22Rv1 (cell line): ENCODE measurements at regions not wholly inside any gene's neighbourhood (a gene's known extent, or its start where the extent isn't known, plus 50 kb on each side); places are given as distances from the start of the nearest gene placed in this dataset.

Experiments
- H3K27ac ChIP-seq: fragments of 450-650 bp; 2 replicates; pipeline ENCODE4 v1.5.1; 2017
- ZFX ChIP-seq: fragments of 450-650 bp; IDR thresholded peaks from 2 replicates; pipeline ENCODE4 v1.6.1; 2017; ENCODE audit warnings: antibody characterized with exemption, borderline replicate concordance
- TF ChIP-seq, protein P1 (sequence below): fragments of 450-650 bp; IDR thresholded peaks from 2 replicates; pipeline ENCODE4 v1.5.1; 2017; ENCODE audit warnings: mild to moderate bottlenecking

DNA sequence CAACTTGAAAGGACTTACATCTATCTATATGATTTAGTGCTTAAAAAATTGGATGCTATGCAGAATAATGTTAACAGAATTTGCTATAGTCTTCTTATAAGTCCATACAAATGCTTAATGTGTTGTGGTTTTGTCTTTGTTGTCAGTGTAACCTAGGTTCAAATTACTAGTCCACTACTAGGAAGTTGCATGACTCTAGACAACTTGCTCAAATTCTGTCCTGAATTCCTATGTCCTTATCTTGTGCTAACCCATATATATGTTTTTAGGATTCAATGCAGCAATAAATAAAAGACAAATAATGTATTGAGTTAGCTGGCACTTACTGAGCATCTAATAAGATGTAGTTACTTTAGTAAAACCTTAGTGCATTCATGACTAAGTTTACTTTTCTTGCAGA lies 276.5 kb upstream of the KCNMB2 start:
- no peak overlapping the region for H3K27ac ChIP-seq
- TF ChIP-seq, protein P1, sequence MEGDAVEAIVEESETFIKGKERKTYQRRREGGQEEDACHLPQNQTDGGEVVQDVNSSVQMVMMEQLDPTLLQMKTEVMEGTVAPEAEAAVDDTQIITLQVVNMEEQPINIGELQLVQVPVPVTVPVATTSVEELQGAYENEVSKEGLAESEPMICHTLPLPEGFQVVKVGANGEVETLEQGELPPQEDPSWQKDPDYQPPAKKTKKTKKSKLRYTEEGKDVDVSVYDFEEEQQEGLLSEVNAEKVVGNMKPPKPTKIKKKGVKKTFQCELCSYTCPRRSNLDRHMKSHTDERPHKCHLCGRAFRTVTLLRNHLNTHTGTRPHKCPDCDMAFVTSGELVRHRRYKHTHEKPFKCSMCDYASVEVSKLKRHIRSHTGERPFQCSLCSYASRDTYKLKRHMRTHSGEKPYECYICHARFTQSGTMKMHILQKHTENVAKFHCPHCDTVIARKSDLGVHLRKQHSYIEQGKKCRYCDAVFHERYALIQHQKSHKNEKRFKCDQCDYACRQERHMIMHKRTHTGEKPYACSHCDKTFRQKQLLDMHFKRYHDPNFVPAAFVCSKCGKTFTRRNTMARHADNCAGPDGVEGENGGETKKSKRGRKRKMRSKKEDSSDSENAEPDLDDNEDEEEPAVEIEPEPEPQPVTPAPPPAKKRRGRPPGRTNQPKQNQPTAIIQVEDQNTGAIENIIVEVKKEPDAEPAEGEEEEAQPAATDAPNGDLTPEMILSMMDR = no peak
- TF ChIP-seq ZFX = no peak

DNA sequence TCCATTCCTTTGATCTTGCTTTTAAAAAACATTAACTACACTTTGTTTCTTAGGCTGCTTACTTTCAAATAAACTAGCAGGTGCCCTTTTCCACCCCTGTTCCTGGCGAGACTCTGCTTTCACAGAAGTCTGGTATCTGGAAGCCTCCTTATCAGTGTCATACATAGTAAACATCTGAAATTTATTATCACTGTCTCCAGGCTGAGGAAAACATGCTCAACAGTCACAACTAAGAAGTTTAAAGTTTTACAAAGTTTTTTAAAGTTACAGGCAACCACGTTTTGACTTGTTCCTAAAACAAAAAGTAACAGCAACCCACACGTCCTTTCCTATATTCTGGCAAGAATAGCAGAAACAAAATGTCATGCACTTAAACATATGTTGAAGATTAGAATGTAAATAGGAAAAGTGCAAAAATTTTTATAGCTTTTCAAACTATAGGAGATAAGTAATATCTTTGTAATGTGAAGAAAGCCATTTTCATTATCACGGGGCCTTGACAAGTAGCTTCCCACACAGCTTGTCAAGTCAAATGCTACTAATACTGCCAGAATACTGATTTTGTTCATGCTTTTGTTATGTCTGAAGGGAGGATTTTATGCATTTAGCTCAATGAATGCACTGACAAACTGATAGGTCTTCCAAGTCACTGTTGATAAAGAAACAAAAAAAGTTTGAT lies 275.2 kb upstream of the KCNMB2 start:
- no peak overlapping the region for H3K27ac ChIP-seq
- TF ChIP-seq ZFX = no peak
- TF ChIP-seq, protein P1 = no peak

DNA sequence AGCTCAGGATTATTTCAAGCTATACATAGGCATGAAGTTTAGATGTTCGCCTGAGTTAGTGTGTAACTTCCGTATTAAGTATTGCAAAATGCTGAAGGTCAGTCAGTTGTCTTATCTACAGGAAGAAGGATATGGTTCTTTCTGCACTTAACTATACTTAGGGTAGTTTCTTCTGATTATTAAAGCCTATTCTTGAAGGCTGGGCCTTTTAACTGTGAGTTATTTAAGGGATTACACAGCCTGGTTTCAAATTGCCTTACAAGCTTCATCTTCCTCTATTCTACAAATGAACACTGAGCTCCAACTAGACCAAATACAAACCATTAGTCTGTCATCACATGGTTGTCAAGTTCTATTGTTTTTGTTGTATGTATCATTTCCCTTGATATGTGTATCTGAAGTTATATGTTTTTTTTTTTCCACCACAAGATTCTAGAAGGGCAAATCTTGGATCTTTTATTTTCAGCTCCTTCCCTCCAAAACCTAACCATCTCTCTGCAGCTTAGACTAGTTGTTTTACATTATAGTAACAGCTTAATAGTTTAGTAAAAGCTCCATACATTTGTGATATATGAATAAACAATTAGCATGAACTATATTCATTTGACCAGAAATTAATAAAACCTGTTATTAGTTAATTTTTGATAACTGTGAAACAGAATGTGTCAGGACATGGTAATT lies 272.9 kb upstream of the KCNMB2 start:
- no peak overlapping the region for H3K27ac ChIP-seq
- no peak for TF ChIP-seq ZFX
- TF ChIP-seq, protein P1 = no peak

DNA sequence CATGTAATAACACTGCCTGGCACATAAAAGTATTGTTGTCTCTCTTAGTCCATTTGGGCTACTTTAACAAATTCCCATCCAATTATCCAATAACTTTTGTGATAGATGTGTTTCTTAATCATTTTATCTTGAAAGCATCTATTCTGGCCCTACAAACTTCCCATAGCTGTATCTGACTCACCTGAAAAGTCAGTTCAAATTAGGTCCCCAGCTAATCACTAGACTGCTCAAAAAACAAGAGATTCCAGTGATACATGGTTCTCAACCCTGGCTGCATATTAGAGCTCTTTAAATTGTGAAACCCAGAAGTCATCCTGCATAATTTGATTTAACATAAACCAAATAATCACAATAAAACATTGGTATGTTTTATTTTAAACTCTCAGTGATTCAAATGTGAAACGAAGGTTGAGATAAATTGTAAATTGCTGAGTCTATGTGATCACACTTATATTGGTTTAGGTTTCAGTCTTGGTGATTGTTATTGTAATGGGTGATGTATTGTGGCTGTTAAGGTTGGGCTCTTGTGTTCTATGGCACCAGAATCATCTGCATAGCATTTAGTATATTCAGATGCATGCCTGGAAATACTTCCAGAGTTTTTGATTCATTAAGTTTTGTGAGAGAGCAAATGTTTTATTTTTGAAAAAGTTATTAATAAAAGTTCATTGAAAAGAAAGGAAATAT lies 268.9 kb upstream of the KCNMB2 start:
- no peak for TF ChIP-seq ZFX
- TF ChIP-seq, protein P1 = no peak
- H3K27ac ChIP-seq = no peak overlapping the region

DNA sequence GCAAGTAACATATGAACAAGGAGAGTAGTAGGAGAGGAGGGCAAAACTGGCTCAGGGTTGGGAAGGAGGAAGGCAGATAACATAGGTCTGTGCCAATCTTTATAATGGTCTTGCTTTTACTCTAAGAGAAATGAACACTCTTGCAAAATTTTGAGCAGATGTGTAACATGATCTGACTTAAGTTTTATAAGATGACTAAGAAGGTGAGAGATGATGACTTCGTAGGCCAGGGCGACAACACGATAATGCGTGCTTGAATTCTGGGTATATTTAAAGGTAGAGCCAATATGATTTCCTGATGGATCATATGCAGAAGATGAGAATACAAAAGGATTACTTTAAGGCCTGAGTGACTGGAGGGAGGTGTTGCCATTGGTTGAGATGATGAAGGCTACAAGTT lies 265.4 kb upstream of the KCNMB2 start:
- TF ChIP-seq, protein P1 = no peak
- TF ChIP-seq ZFX = no peak
- H3K27ac ChIP-seq = no peak overlapping the region

DNA sequence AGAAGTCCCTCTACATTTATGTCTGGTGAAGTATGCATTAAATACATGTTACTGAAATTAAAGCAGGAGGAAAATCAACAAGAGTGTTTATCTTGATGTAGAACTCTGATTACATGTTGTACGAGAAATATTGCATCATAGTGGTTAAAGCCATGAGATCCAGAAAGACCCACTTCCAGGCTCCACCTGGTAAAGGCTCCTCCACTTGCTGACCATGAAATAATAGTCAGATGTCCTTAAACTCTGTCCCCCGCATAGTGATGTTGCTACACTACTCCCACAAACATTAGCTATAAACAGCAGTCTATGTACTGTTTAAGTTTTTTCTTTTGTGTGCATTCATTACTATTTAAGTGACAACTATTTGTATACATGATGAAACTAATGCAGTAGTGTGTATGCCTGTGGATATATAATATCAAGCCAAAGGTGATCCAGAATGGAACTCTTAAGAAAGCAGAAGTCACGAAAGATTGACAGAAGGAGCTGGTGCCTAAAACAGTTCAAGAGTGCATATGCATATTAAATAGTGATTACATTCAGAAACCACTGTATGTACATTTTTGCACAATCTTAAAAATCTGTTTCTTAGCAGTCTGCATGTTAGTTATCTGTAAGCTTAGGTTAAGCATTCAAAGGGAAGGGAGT lies 264.4 kb upstream of the KCNMB2 start:
- no peak overlapping the region for H3K27ac ChIP-seq
- TF ChIP-seq, protein P1 = no peak
- TF ChIP-seq ZFX = no peak
